ENCODE measurements at regions not wholly inside any gene's neighbourhood (a gene's known extent, or its start where the extent isn't known, plus 50 kb on each side); places are given as distances from the start of the nearest gene placed in this dataset.

- no peak overlapping the region for H3K4me3 ChIP-seq (ENCODE audit: low read length in 2 of 2)
- no peaks in the 10 kb centered on the region for H3K27me3 ChIP-seq (ENCODE audit: control insufficient read depth in 1 of 2, insufficient read depth in 2 of 2, low read length in 2 of 2)
- H3K9ac ChIP-seq (ENCODE audit: low read length in 2 of 2), result no peak overlapping the region
- no peaks in the 10 kb centered on the region for H3K4me1 ChIP-seq (ENCODE audit: control insufficient read depth, insufficient read depth, low read length)
- no peaks in the 10 kb centered on the region for H3K36me3 ChIP-seq (ENCODE audit: control insufficient read depth in 2 of 2, insufficient read depth in 2 of 2, low read length in 2 of 2)
- H3K27ac ChIP-seq (ENCODE audit: low read length), result no peak overlapping the region
- H3K9me3 ChIP-seq (ENCODE audit: control insufficient read depth in 2 of 2, low read length in 2 of 2), result no peaks in the 10 kb centered on the region
These were observed 62.7 kb upstream of the KAZN start for GRCh38 chr1:14535619-14536355.

DNA sequence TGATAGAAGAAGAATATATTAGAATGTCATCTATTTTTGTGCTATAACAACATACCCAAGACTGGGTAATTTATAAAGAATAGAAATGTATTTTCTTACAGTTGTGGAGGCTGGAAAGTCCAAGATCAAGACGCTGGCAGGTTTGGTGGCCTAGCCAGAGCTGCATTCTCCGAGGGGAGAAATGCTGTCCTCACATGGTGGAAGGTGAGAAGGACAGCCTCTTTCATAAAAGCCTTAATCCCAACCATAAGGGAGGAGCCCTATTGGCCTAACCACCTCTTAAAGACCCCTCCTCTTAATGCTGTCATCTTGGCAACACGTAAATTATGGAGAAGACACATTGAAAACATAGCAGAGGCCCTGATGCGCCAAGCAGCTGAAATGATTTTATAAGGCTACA, 60.1 kb upstream of the KAZN start:
- H3K4me3 ChIP-seq (ENCODE audit: low read length in 2 of 2), result no peak overlapping the region
- no peak overlapping the region for H3K9ac ChIP-seq (ENCODE audit: low read length in 2 of 2)
- H3K27me3 ChIP-seq (ENCODE audit: control insufficient read depth in 1 of 2, insufficient read depth in 2 of 2, low read length in 2 of 2), result no peaks in the 10 kb centered on the region
- no peaks in the 10 kb centered on the region for H3K9me3 ChIP-seq (ENCODE audit: control insufficient read depth in 2 of 2, low read length in 2 of 2)
- no peaks in the 10 kb centered on the region for H3K36me3 ChIP-seq (ENCODE audit: control insufficient read depth in 2 of 2, insufficient read depth in 2 of 2, low read length in 2 of 2)
- H3K27ac ChIP-seq (ENCODE audit: low read length), result no peak overlapping the region
- no peaks in the 10 kb centered on the region for H3K4me1 ChIP-seq (ENCODE audit: control insufficient read depth, insufficient read depth, low read length)

DNA sequence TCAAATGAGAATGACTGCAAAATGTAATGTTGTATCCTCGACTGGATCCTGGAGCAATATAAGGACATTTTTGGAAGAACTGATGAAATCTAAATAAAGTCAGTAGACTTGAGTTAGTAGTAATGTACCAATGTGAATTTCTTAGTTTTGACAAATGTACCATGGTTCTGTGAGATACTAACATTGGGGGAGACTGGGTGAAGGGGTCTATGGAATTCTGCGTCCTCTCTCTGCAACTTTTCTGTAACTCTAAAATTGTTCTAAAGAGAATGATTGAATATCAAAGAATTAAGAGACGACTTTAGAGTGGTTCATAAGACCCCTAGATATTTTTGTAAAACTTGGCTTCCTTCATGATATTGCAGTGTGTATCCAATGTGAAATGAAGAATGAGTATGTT, 59.2 kb upstream of the KAZN start:
- H3K4me1 ChIP-seq (ENCODE audit: control insufficient read depth, insufficient read depth, low read length), result no peaks in the 10 kb centered on the region
- no peak overlapping the region for H3K27ac ChIP-seq (ENCODE audit: low read length)
- H3K4me3 ChIP-seq (ENCODE audit: low read length in 2 of 2), result no peak overlapping the region
- H3K9me3 ChIP-seq (ENCODE audit: control insufficient read depth in 2 of 2, low read length in 2 of 2), result no peaks in the 10 kb centered on the region
- no peaks in the 10 kb centered on the region for H3K27me3 ChIP-seq (ENCODE audit: control insufficient read depth in 1 of 2, insufficient read depth in 2 of 2, low read length in 2 of 2)
- no peak overlapping the region for H3K9ac ChIP-seq (ENCODE audit: low read length in 2 of 2)
- no peaks in the 10 kb centered on the region for H3K36me3 ChIP-seq (ENCODE audit: control insufficient read depth in 2 of 2, insufficient read depth in 2 of 2, low read length in 2 of 2)

GRCh38 chr1:14539953-14540563, 58.4 kb upstream of the KAZN start:
- Histone ChIP-seq H3K36me3 (ENCODE audit: control insufficient read depth in 2 of 2, insufficient read depth in 2 of 2, low read length in 2 of 2) (no peaks in the 10 kb centered on the region), H3K4me3 (ENCODE audit: low read length in 2 of 2) (no peak overlapping the region), H3K9me3 (ENCODE audit: control insufficient read depth in 2 of 2, low read length in 2 of 2) (no peaks in the 10 kb centered on the region), H3K27ac (ENCODE audit: low read length) (no peak overlapping the region), H3K27me3 (ENCODE audit: control insufficient read depth in 1 of 2, insufficient read depth in 2 of 2, low read length in 2 of 2) (no peaks in the 10 kb centered on the region), H3K9ac (ENCODE audit: low read length in 2 of 2) (no peak overlapping the region), H3K4me1 (ENCODE audit: control insufficient read depth, insufficient read depth, low read length) (no peaks in the 10 kb centered on the region)

- no peaks in the 10 kb centered on the region for H3K4me1 ChIP-seq (ENCODE audit: control insufficient read depth, insufficient read depth, low read length)
These were observed 57.1 kb upstream of the KAZN start for GRCh38 chr1:14541348-14541747.

GRCh38 chr1:14543191-14543840, 55.2 kb upstream of the KAZN start:
- Histone ChIP-seq H3K4me1 (ENCODE audit: control insufficient read depth, insufficient read depth, low read length) (no peaks in the 10 kb centered on the region), H3K9ac (ENCODE audit: low read length in 2 of 2) (no peak overlapping the region), H3K9me3 (ENCODE audit: control insufficient read depth in 2 of 2, low read length in 2 of 2) (peaks cover 3 to 5% of the 10 kb centered on the region in 2 donors), H3K36me3 (ENCODE audit: control insufficient read depth in 2 of 2, insufficient read depth in 2 of 2, low read length in 2 of 2) (no peaks in the 10 kb centered on the region), H3K27ac (ENCODE audit: low read length) (no peak overlapping the region), H3K27me3 (ENCODE audit: control insufficient read depth in 1 of 2, insufficient read depth in 2 of 2, low read length in 2 of 2) (no peaks in the 10 kb centered on the region), H3K4me3 (ENCODE audit: low read length in 2 of 2) (no peak overlapping the region)

More at GRCh38 chr1:14541348-14541747, 57.1 kb upstream of the KAZN start:
- Histone ChIP-seq H3K9ac (ENCODE audit: low read length in 2 of 2) (no peak overlapping the region), H3K4me3 (ENCODE audit: low read length in 2 of 2) (no peak overlapping the region), H3K27me3 (ENCODE audit: control insufficient read depth in 1 of 2, insufficient read depth in 2 of 2, low read length in 2 of 2) (no peaks in the 10 kb centered on the region), H3K9me3 (ENCODE audit: control insufficient read depth in 2 of 2, low read length in 2 of 2) (peaks cover 3 to 5% of the 10 kb centered on the region in 2 donors), H3K27ac (ENCODE audit: low read length) (no peak overlapping the region), H3K36me3 (ENCODE audit: control insufficient read depth in 2 of 2, insufficient read depth in 2 of 2, low read length in 2 of 2) (no peaks in the 10 kb centered on the region)

DNA sequence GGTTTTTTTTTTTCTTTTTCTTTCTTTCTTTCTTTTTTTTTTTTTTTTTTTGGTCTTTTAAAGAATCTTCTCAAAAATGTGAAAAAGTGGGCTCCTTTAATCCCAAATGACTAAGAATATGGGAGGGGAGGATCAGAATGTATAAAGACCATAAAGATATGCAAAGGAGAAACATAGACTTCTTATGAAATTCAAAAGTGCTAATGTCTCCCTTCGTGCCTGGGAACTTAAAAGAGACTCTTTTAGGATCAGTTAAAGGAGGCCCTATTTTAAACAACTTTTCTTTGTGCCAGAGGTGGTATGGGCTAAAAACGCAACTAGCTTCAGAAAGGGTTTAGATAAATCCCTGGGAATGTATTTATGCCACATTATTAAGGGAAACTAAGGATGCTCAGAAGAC, 54.2 kb upstream of the KAZN start:
- H3K4me3 ChIP-seq (ENCODE audit: low read length in 2 of 2), result no peak overlapping the region

GRCh38 chr1:14545422-14546025, 53.0 kb upstream of the KAZN start:
- Histone ChIP-seq H3K27me3 (ENCODE audit: control insufficient read depth in 1 of 2, insufficient read depth in 2 of 2, low read length in 2 of 2) (no peaks in the 10 kb centered on the region), H3K9me3 (ENCODE audit: control insufficient read depth in 2 of 2, low read length in 2 of 2) (peaks cover 3 to 5% of the 10 kb centered on the region in 2 donors), H3K4me3 (ENCODE audit: low read length in 2 of 2) (no peak overlapping the region), H3K36me3 (ENCODE audit: control insufficient read depth in 2 of 2, insufficient read depth in 2 of 2, low read length in 2 of 2) (no peaks in the 10 kb centered on the region), H3K27ac (ENCODE audit: low read length) (no peak overlapping the region), H3K9ac (ENCODE audit: low read length in 2 of 2) (no peak overlapping the region), H3K4me1 (ENCODE audit: control insufficient read depth, insufficient read depth, low read length) (no peaks in the 10 kb centered on the region)

More for the DNA sequence above, 54.2 kb upstream of the KAZN start:
- no peak overlapping the region for H3K27ac ChIP-seq (ENCODE audit: low read length)
- no peaks in the 10 kb centered on the region for H3K4me1 ChIP-seq (ENCODE audit: control insufficient read depth, insufficient read depth, low read length)
- H3K9me3 ChIP-seq (ENCODE audit: control insufficient read depth in 2 of 2, low read length in 2 of 2), result peaks cover 3 to 5% of the 10 kb centered on the region in 2 donors
- H3K27me3 ChIP-seq (ENCODE audit: control insufficient read depth in 1 of 2, insufficient read depth in 2 of 2, low read length in 2 of 2), result no peaks in the 10 kb centered on the region
- H3K36me3 ChIP-seq (ENCODE audit: control insufficient read depth in 2 of 2, insufficient read depth in 2 of 2, low read length in 2 of 2), result no peaks in the 10 kb centered on the region
- H3K9ac ChIP-seq (ENCODE audit: low read length in 2 of 2), result no peak overlapping the region

- Histone ChIP-seq H3K4me3 (ENCODE audit: low read length in 2 of 2) (no peak overlapping the region), H3K27me3 (ENCODE audit: control insufficient read depth in 1 of 2, insufficient read depth in 2 of 2, low read length in 2 of 2) (no peaks in the 10 kb centered on the region), H3K9me3 (ENCODE audit: control insufficient read depth in 2 of 2, low read length in 2 of 2) (peaks cover 3 to 5% of the 10 kb centered on the region in 2 donors), H3K4me1 (ENCODE audit: control insufficient read depth, insufficient read depth, low read length) (no peaks in the 10 kb centered on the region), H3K27ac (ENCODE audit: low read length) (no peak overlapping the region), H3K9ac (ENCODE audit: low read length in 2 of 2) (no peak overlapping the region), H3K36me3 (ENCODE audit: control insufficient read depth in 2 of 2, insufficient read depth in 2 of 2, low read length in 2 of 2) (no peaks in the 10 kb centered on the region)
These were observed 52.1 kb upstream of the KAZN start for GRCh38 chr1:14546416-14546815.
